GM18861 (cell line): ENCODE measurements at regions not wholly inside any gene's neighbourhood (a gene's known extent, or its start where the extent isn't known, plus 50 kb on each side); places are given as distances from the start of the nearest gene placed in this dataset.

Experiments
- ATAC-seq: cut with Tn5 transposase; IDR thresholded peaks from one replicate; pipeline ENCODE4 v1.9.1; 2021; ENCODE audit not compliant: unreplicated experiment

GRCh38 chr7:96495751-96496216 lies 173.9 kb upstream of the SLC25A13 start:
- peak; percentile 82 for ATAC-seq

GRCh38 chr7:96486681-96487080 lies 164.8 kb upstream of the SLC25A13 start:
- ATAC-seq, result no peak

- no peak for ATAC-seq
Measured at GRCh38 chr7:96484845-96485244, 162.9 kb upstream of the SLC25A13 start.

- ATAC-seq, result no peak
Measured at GRCh38 chr7:96484091-96484490, 162.2 kb upstream of the SLC25A13 start.

GRCh38 chr7:96481796-96482195 lies 159.9 kb upstream of the SLC25A13 start:
- ATAC-seq, result no peak

GRCh38 chr7:96479015-96479645 lies 157.2 kb upstream of the SLC25A13 start:
- ATAC-seq, result no peak

GRCh38 chr7:96471606-96472005 lies 149.7 kb upstream of the SLC25A13 start:
- ATAC-seq, result no peak

- no peak for ATAC-seq
Measured at GRCh38 chr7:96452146-96452545, 130.2 kb upstream of the SLC25A13 start.

GRCh38 chr7:96449094-96449493 lies 127.2 kb upstream of the SLC25A13 start:
- no peak for ATAC-seq

- no peak for ATAC-seq
Measured at GRCh38 chr7:96447109-96447645, 125.3 kb upstream of the SLC25A13 start.

- ATAC-seq, result no peak
Measured at GRCh38 chr7:96441436-96442084, 119.7 kb upstream of the SLC25A13 start.

GRCh38 chr7:96440328-96440727 lies 118.4 kb upstream of the SLC25A13 start:
- ATAC-seq, result no peak

GRCh38 chr7:96436880-96437279 lies 115.0 kb upstream of the SLC25A13 start:
- ATAC-seq, result no peak

- no peak for ATAC-seq
Measured at GRCh38 chr7:96430356-96430755, 108.5 kb upstream of the SLC25A13 start.

GRCh38 chr7:96427143-96427542 lies 105.2 kb upstream of the SLC25A13 start:
- no peak for ATAC-seq

- no peak for ATAC-seq
Measured at GRCh38 chr7:96426685-96427084, 104.8 kb upstream of the SLC25A13 start.

- no peak for ATAC-seq
Measured at GRCh38 chr7:96426027-96426426, 104.1 kb upstream of the SLC25A13 start.

- no peak for ATAC-seq
Measured at GRCh38 chr7:96424411-96424810, 102.5 kb upstream of the SLC25A13 start.

GRCh38 chr7:96422388-96422787 lies 100.5 kb upstream of the SLC25A13 start:
- no peak for ATAC-seq

- no peak for ATAC-seq
Measured at GRCh38 chr7:96418581-96418980, 96.7 kb upstream of the SLC25A13 start.

GRCh38 chr7:96417784-96418183 lies 95.9 kb upstream of the SLC25A13 start:
- ATAC-seq, result no peak

- no peak for ATAC-seq
Measured at GRCh38 chr7:96416599-96416998, 94.7 kb upstream of the SLC25A13 start.
